ENCODE measurements at regions not wholly inside any gene's neighbourhood (a gene's known extent, or its start where the extent isn't known, plus 50 kb on each side); places are given as distances from the start of the nearest gene placed in this dataset.
"Not testable (repeated sequence)": the region's sequence is repeated elsewhere in the genome, so short reads cannot be mapped to it uniquely, and the experiment has no call there.

DNA sequence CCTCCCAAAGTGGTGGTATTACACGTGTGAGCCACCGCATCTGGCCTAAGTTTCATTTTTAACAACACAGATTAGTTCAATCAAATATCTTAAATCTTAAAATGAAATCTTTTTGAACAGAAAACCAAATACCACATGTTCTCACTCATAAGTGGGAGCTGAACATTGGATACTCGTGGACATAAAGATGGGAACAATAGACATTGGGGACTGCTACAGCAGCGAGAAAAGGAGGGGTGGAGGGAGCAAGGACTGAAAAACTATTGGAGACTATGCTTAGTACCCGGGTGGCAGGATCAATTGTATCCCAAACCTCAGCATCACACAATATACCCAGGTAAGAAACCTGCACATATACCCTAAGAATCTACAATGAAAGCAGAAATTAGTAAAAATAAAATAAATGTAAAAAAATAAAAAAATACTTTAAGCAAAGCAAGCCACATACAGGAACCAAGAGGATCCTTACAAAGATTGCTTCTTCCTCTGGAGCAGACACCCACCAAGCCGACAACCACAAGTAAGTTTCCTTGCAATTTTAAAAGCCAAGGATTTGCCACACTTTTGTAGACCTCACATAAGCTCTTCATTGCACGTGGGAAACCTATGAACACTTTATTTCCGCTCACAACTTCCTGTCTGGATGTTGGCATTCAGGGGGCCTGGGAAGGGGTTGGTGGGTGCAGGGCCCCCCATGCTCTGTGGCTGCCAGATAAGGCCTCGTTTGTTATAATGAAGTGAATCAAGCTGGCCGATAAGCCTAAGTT lies 147.9 kb downstream of the MYCN start:
- no peak for DNase-seq (ENCODE audit: low read depth in 2 of 2)

DNA sequence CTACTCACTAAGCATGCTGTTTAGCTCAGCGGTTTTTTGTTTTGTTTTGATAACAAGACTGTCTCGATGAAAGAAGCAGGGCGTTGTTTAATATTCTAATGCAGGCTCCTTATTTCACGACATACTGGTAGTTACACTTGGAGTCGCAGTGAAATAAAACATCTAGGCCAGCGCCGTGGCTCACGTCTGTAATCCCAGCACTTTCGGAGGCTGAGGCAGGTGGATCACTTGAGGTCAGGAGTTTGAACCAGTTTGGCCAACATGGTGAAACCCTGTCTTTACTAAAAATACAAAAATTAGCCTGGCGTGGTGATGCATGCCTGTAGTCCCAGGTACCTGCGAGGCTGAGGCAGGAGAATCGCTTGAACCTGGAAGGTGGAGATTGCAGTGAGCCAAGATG lies 145.8 kb downstream of the MYCN start:
- not testable (repeated sequence) for DNase-seq (ENCODE audit: low read depth in 2 of 2)

DNA sequence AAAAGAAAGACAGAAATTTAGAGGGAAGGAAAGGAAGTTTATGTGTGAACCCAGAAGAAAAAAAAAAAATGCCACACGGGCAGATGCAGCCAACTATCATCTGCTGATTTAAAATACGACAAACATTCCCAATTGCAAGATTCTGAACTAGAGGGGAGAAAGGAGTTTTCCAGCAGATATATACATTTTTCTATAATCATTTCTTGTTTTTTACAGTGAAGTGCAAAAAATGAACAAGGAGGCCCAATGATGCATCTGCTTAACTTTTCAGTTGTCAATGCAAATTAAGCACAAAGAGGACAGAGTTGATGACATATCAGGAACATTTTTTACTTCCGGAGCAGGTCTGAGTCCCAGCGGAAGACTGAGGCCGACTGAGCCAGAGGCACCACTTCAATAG lies 144.7 kb downstream of the MYCN start:
- DNase-seq (ENCODE audit: low read depth in 2 of 2) = no peak

DNA sequence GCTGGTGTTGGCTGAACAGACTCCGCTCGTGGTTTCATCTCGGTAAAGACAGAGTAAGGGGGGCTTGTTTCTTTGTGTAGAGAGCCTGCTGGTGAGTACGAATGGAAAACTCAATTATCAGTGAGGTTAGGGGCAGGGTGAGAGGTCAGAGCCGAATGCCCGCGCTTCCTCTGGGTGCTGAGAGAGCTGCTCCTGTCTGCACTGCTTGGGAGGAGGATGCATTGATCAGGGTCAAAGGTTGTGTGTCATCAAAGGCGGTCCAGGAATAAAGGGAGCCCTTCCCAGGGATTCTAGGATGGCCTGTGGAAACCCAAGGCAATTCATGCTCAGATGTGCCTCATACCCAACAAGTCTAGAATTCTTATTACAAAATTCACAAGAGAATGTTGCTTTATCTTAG lies 143.9 kb downstream of the MYCN start:
- no peak for DNase-seq (ENCODE audit: low read depth in 2 of 2)

DNA sequence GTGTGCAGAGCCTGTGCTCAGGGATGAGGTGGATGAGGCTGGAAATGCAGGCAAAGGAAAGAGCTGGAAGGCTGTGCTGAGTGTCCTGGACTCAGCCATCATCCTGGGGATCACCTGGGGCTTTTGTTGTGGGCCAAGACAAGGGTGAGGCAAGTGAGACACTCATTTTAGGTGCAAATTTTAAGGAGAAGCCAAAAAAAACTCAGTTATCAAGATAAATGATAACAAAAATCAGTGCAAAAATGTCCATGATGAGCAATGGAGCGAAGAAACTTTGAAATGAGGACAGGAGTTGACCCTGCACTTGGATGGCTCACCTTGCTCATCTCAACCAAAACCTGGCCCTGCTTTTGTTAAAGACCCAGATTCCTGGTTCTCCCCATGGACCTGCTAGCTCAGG lies 141.9 kb downstream of the MYCN start:
- DNase-seq (ENCODE audit: low read depth in 2 of 2) = no peak

DNA sequence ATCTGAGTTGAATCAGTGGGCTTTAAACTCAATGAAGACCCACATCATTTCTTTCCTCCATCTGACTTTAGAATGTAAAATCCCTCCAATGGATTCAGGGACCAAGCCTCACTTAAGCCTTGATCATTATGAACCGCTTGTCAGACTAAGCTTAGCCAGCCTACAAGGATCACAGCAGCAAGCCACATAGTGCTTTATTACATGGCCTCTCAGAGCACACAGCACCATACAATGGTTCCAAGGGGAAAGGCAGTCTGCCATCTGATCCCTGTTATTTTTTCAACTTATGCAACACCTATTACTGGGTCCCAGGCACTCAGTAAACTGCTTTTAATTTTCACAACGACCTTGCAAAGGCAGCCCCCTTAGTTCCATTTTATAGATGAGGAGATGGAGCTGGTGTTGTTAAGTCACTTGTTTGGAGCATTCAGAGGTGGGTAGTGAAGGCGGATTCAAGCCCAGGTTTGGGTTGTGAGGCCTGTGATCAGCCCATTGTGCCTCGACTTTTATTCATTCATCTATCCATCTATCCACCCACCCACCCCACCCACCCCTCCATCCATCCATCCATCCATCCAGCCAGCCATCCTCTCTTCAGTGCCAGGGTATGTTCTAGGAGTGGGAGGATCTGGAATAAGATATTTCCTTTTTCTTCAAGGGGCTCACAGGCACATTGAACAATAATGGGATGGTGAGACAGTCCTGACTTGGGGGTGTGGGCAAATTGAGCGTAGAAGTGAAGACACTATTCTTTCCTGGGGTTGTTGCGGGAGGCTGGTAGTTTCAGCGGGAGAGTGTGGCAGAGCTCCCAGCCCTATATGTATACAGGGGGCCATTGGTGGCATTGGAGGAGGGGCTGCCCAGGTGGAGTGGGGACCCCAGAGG lies 141.2 kb downstream of the MYCN start:
- DNase-seq (ENCODE audit: low read depth in 2 of 2) = no peak

DNA sequence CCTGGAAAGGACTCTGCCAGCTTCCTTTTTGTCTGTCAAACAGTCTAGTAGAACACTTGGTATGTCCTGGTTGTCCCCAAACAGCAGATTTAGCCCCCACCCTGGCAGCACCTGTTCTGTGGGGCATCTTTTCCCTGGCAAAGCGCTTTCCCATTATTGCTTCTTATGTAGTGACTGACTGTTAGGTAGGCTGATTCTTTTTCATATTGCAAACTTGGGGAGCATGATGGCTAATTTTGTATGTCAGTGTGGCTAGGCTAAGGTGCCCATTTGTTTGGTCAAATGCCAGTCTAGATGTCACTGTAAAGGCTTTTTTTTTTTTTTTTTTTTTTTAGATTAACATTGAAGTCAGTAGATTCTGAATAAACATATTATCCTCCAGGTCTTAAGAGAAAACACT lies 140.2 kb downstream of the MYCN start:
- no peak for DNase-seq (ENCODE audit: low read depth in 2 of 2)

DNA sequence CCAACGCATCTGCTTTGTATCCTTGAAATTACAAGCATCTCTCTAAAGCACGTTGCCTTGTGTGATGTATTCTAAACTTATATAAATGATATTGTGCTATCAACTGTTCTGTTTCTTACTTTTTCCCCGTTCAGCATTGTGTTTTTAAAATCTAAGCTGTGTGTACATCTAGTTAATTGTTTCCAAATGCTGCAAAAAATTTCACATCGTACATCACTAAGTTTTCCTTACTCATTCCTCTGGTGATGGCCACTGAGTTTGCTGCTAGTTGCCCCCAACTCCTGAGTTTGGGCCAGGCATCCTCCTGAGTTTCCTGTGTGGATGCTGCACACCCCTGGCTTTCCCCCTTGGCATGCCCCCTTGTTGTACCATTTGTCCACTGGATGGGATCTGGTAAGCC lies 139.7 kb downstream of the MYCN start:
- DNase-seq (ENCODE audit: low read depth in 2 of 2) = no peak

DNA sequence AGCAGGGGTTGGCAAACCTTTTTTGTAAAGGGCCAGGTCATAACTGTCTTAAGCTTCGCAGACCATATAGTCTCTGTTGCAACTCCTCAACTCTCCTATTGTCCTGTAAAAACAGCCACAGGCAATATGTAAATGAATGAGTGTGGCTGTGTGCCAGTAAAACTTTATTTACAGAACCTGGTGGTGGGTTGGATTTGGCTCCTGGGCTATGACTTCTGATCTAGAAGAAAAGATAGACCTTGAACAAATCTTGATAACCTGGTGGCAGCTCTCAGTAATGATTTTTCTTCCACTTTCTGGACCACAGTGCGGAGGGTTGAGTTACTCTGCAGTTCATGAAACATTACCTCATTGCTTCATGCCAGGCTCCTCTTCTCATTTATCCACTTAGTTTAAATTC lies 139.3 kb downstream of the MYCN start:
- DNase-seq (ENCODE audit: low read depth in 2 of 2) = no peak

DNA sequence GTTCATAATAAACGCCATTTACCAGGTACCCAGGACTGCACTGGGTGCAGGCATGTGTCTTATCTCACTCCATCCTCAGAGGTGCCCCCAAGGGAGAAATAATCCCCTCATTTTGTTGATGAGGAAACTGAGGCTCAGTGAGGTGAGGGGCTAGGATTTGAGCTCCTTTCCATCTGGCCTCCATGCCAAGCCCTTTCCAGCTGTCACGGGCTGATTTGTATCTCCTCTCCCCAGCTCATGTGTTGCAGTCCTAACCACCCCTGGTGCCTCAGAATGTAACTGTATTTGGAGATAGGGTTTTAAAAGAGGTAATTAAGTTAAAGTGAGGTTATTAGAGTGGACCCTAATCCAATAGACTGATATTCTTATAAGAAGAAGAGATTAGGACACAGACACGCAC lies 137.3 kb downstream of the MYCN start:
- no peak for DNase-seq (ENCODE audit: low read depth in 2 of 2)

DNA sequence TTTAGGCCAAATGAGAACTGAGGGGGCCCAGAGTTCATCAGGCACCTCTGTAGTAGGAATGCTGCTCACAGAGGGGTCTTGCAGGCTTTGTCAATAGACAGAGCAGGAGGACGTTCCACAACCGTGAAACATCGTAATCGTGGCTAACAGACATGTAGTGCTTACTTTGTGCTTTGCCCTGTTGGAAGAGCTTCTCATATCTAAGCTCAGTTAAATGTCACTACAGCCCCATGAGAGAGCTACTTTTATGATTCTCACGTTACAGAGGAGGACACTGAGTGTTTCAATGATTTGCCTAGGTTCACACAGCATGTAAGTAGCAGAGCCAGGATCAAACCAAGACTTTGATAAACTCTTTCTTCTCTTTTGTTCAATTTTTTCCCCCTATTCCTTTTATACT lies 136.6 kb downstream of the MYCN start:
- DNase-seq (ENCODE audit: low read depth in 2 of 2) = no peak

DNA sequence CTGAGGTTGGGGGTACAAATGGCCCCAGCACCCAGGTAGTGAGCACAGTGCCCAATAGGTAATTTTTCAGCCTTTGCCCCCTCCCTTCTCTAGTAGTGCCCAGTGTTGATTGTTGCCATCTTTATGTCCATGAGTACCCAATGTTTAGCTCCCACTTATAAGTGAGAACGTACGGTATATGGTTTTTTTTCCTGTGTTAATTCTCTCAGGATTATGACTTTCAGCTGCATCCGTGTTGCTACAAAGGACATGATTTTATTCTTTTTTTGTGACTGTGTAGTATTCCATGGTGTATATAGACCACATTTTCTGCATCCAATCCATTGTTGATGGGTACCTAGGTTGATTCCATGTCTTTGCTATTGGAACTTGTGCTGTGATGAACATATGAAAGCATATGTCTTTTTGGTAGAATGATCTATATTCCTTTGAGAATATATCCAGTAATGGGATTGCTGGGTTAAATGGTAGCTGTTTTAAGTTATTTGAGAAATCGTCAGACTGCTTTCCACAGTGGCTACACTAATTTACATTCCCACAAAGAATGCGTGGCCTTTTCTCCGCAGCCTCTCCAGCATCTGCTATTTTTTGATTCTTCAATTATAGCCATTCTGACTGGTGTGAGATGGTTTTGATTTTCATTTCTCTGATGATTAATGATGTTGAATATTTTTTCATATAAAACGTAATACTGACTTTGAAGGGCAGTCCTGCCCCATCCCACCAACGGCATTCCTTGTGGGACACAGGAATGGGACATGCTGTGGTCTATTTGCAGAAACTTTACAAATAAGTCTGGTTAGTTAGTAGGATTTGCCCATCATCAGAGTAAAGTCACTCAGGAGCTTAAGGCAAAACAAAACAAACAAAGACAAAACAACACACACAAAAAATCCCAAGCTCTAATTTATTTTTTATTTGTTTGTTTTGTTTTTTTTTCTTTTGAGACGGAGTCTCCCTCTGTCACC lies 135.0 kb downstream of the MYCN start:
- no peak for DNase-seq (ENCODE audit: low read depth in 2 of 2)

DNA sequence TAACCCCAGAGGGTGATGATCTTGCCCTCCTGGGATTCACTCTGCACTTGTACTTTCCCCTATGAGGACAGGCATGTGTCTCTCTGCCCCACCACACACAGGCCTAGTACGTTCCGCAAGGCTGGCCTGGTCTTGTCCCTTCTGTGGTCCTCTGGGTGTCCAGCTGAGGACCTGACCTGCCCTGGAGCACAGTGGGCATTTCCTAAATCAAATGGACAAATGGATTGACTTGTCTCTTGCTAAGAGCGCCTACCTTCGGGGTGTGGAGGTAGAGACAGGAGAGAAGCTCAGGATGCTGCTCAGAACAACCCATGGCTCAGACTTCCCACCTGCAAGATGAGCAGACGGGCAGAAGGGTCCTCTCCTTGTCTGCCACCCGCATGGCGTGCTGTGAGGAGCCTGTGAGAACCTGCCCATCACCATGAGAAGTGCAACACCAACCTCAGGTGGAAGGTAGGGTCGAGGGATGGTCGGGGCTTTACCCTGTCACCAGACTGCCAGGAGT lies 133.6 kb downstream of the MYCN start:
- DNase-seq (ENCODE audit: low read depth in 2 of 2) = no peak

DNA sequence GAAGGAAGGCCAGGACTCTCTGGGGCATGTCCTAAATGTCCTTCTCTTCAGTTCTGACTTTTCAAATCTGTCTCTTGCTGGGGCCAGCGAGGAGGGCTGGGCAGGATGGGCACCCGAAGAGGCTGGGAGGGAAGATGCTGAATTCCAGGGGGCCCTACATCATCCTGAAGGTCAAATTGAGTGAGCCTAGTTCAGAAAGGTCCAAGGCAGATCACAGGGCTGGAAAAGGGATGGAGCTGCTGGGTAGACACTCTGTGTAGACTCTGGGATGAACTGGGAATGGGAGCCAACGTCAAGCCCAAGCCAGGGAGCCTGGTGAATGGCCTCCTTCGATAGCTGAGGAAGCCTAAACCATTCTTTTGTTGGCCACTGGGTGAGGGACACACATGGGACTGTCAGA lies 133.1 kb downstream of the MYCN start:
- no peak for DNase-seq (ENCODE audit: low read depth in 2 of 2)

DNA sequence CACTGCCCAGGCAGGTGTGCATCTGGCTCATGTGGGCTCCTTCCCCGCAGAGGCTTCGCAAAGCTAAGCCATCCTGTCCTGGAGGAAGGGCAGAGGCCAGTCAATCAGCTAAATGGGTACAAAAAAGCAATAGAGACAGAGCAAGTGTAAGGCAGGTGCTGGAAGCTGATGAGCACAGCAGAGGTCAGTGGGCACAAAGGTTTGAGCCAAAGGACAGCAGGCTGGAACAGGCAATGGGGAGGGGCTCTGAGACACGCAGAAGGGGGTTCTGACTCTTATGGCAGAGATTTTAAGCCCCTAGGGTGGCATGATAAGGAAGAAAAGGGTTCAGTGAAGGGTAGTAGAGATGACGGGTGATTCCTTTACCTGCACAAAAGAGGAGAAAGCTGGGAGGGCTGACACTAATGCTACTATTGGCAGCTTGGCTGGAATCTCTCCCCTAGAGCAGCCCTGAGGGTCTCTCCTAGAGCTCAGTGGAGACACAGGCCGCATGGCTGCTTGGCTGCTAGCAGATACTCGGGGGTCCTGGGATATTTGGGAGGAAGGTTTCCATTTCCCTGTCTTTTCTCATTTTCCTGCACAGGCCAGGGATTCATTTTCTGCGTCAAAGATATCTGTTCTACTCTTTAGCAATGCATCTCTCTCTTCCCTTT lies 132.4 kb downstream of the MYCN start:
- no peak for DNase-seq (ENCODE audit: low read depth in 2 of 2)

DNA sequence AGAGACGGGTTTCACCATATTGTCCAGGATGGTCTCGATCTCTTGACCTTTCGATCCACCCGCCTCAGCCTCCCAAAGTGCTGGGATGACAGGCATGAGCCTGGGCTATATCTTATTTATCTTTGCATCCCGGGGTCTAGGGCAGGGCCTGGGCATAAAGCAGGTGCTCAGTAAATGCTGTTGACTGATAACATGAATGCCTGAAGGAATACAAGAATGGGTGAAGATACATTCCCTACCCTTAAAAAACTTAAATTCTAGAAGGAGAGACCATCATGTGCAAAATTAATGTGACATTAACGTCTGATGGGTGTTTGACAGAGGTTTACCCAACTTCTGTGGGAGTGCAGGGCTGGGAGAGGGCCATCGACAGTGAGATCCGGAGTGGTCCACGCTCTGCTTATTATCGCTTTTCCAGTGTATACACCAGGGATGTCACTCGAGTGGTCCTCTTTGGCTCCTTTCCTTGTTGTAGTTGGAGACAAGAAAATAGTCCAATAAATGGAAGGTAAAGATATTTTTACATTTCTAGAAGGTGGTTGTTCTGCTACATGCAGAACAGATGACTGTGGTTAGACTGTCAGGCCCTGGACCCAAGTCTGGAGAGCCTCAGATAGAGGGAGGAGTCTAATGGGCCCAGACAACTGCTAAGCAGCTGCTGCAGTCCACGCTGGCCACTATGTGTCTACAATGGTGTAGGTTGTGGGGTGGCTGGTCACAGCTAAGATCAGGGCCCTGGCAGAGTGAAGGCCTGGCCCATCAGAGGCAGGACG lies 131.7 kb downstream of the MYCN start:
- no peak for DNase-seq (ENCODE audit: low read depth in 2 of 2)

DNA sequence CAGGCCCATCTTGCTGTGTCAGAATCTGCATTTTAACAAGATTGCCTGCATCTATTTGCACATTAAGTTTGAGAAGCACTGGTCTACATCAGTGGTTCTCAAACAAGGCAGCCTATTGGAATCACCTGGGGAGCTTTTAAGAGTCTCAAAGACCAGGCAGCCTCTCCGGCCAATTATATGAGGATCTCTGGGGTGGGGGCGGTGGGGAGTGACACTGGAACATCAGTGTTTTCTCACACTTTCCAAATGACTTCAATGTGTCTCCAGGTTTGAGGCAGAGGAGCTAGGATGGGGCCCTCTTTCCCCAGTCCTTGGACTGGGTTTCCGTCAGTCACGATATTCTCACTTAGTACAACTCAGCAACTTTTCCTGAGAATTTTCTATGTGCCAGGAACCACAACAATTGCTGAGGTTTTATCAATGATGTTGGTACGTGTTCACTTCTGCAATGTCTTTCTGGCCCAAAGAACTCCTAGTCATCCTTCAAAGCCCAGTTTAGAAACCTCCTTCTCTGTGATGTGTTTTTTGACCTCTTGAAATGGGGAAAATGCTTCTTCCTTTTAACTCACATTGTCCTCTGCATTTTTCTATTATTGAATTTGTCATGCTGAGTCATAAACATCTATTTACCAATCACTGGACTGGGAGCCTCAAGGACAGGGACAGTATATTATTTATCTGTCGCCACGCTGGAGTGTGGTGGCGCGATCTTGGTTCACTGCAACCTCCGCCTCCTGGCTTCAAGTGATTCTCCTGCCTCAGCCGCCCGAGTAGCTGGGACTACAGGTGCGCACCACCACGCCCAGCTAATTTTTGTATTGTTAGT lies 130.9 kb downstream of the MYCN start:
- DNase-seq (ENCODE audit: low read depth in 2 of 2) = no peak

DNA sequence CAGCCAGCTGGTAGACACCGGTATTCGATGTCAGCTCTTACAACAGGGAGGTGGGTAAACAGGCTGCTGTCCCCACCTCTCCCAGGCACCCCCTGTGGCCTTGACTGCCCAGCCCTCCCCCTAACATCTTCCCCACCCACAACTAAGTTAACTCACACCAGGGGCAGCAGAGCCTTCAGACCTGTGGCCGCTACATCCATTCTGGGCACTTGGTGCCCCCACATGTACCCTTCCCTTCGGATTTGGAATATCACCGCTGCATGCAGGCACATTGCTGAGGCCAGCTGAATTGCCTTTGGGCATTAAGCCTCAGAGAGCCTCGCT lies 130.3 kb downstream of the MYCN start:
- no peak for DNase-seq (ENCODE audit: low read depth in 2 of 2)

DNA sequence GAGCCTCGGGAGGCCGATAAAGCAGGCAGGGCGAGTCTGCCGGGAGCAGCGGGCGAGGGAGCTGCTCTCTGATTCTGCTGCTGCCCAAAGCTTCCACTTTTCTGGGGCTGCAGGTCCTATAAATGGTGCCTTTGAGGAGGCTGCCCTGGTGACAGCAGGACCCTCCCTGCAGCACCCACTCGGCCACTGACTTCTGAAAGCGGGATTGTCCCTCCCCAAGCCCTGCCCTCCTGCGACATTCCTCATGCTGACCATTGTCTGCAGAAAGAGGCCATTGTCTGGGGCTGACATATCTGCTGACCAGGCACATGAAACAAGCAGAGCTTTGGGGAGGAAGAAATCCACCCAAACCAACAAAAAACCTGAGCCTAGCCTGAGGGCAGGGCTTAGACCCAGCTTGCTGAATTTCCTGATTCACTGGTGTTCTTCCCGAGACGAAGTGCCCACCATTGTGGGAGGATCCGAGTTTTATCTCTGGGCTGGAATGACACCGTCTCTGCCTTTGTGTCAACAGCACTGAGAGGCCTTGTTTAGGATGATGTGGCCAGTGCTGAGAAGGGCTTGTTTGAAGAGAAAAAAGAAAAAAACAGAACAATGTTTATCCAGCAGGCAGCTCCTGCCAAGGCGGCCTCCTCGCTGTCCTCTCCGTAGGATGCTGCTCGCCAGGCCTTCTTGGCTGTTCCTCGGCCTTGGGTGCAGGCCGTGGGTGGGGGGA lies 129.7 kb downstream of the MYCN start:
- DNase-seq (ENCODE audit: low read depth in 2 of 2) = no peak

Measured in stimulated activated CD4-positive, alpha-beta T cell treated with anti-CD3 and anti-CD28 coated beads, Interleukin-12 subunit alpha, Interleukin-12 subunit beta, amount 100 ng/mL, for 24 hours (primary cell).